ENCODE measurements at regions not wholly inside any gene's neighbourhood (a gene's known extent, or its start where the extent isn't known, plus 50 kb on each side); places are given as distances from the start of the nearest gene placed in this dataset.

GRCh38 chr19:46911456-46911855 is 50.7 kb downstream of the ARHGAP35 start:
- Mint-ChIP-seq H3K27me3 (ENCODE audit: low read depth) (no peaks in the 10 kb centered on the region), H3K4me1 (ENCODE audit: low read depth) (peaks cover 19% of the 10 kb centered on the region), H3K36me3 (ENCODE audit: low read depth) (peaks cover 3% of the 10 kb centered on the region), H3K9me3 (no peaks in the 10 kb centered on the region), H3K4me3 (no peak overlapping the region), H3K27ac (no peak overlapping the region)

DNA sequence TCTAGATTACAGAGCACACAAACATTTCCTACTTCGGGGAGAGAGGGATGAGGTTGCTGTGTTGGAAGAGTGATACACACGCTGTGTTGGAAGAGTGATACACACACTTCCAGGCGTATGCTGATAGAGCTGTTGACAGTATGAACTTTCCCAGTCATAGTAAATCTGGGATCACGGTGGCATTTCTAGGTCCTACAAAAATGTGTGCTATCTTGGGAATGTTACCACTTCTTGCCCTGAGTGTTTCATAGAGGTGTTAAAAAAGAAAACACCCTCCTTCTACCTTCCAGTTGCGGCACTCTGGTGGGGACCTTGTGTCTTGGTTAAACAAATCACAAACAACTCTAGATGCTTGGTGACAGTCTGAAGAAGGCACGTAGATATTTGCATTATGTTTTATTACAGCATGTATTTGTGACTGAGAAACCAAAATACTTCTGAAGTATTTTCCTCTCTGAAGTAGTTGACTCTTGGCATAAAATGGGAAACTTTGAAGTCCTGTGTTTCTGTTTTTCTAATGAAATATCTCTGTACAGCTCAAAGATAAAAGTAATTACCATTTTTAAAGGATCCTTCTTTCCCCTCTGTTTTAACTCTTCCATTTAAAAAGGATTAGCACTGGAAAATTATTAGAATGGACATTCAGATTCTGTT is 52.5 kb downstream of the ARHGAP35 start:
- H3K4me1 Mint-ChIP-seq (ENCODE audit: low read depth), result peaks cover 26% of the 10 kb centered on the region
- no peaks in the 10 kb centered on the region for H3K9me3 Mint-ChIP-seq
- no peak overlapping the region for H3K27ac Mint-ChIP-seq
- no peak overlapping the region for H3K4me3 Mint-ChIP-seq
- H3K36me3 Mint-ChIP-seq (ENCODE audit: low read depth), result peaks cover 3% of the 10 kb centered on the region
- no peaks in the 10 kb centered on the region for H3K27me3 Mint-ChIP-seq (ENCODE audit: low read depth)

DNA sequence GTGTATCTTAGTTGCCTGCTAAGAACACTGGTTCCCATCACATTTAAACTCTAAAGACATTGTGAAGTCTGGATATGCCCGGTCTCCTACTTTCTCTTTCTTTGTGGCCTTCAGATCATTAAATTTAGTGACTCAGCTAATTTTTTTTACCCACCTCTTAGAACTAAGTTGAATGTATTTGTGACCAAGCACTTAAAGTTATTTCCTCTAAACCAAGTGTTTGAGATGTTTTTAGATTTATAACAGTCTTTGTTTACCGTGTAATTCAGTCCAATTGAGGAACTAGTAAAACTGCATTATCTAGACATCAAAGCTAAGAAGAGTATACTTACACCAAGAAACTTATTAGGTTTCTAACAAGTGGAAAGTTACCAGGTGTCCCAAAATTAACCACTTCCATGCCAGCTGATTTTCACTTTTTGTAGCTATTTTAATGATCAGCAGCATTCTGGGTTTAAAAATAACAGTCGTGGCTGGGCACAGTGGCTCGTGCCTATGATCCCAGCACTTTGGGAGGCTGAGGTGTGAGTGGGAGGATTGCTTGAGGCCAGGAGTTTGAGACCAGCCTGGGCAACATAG is 53.1 kb downstream of the ARHGAP35 start:
- Mint-ChIP-seq H3K4me3 (no peak overlapping the region), H3K27me3 (ENCODE audit: low read depth) (no peaks in the 10 kb centered on the region), H3K27ac (no peak overlapping the region), H3K4me1 (ENCODE audit: low read depth) (peaks cover 31% of the 10 kb centered on the region), H3K9me3 (no peaks in the 10 kb centered on the region), H3K36me3 (ENCODE audit: low read depth) (peaks cover 8% of the 10 kb centered on the region)

DNA sequence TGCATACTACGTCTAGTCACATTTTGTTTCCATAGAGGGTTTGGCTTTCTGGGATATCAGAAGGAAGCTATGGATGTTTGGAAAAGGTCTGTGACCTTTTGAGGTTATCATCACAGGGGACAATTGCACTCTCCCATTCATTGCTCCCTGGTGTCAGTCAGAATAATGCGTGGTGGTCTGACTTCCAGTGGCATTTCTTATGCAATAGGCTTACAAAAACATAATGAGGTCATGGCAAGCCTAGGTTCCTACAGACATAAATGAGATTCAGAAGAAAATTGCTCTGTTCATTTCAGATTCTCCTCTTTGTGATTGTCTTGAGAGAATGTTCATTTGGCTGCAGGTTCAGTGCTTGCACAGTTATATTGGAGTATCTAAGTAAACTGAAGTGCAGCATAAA is 54.6 kb downstream of the ARHGAP35 start:
- H3K9me3 Mint-ChIP-seq, result no peaks in the 10 kb centered on the region
- H3K4me1 Mint-ChIP-seq (ENCODE audit: low read depth), result peaks cover 37% of the 10 kb centered on the region
- H3K27me3 Mint-ChIP-seq (ENCODE audit: low read depth), result no peaks in the 10 kb centered on the region

DNA sequence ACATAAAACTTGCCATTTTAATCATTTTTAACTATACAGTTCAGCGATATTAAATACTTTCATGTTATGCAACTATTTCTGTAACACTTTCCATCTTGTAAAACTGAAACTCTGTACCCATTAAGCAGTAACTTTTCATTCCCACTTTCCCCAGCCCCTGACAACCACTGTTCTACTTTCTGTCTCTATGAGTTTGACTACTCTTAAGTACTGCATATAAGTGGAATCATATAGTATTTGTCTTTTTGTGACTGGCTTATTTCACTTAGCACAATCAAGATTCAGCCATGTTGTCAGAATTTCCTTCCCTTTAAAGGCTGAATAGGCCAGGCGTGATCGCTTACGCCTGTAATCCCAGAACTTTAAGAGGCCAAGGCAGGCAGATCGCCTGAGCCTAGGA is 56.2 kb downstream of the ARHGAP35 start:
- H3K27me3 Mint-ChIP-seq (ENCODE audit: low read depth), result no peaks in the 10 kb centered on the region
- no peaks in the 10 kb centered on the region for H3K9me3 Mint-ChIP-seq
- no peak overlapping the region for H3K27ac Mint-ChIP-seq
- peaks cover 35% of the 10 kb centered on the region for H3K4me1 Mint-ChIP-seq (ENCODE audit: low read depth)
- H3K4me3 Mint-ChIP-seq, result no peak overlapping the region
- H3K36me3 Mint-ChIP-seq (ENCODE audit: low read depth), result peaks cover 28% of the 10 kb centered on the region

More for the DNA sequence above, 54.6 kb downstream of the ARHGAP35 start:
- no peak overlapping the region for H3K27ac Mint-ChIP-seq
- peaks cover 17% of the 10 kb centered on the region for H3K36me3 Mint-ChIP-seq (ENCODE audit: low read depth)
- no peak overlapping the region for H3K4me3 Mint-ChIP-seq

- no peaks in the 10 kb centered on the region for H3K9me3 Mint-ChIP-seq
- no peaks in the 10 kb centered on the region for H3K27me3 Mint-ChIP-seq (ENCODE audit: low read depth)
- peaks cover 31% of the 10 kb centered on the region for H3K4me1 Mint-ChIP-seq (ENCODE audit: low read depth)
- H3K27ac Mint-ChIP-seq, result no peak overlapping the region
- H3K4me3 Mint-ChIP-seq, result no peak overlapping the region
- peaks cover 35% of the 10 kb centered on the region for H3K36me3 Mint-ChIP-seq (ENCODE audit: low read depth)
These were observed 58.5 kb downstream of the ARHGAP35 start for GRCh38 chr19:46919324-46919723.

DNA sequence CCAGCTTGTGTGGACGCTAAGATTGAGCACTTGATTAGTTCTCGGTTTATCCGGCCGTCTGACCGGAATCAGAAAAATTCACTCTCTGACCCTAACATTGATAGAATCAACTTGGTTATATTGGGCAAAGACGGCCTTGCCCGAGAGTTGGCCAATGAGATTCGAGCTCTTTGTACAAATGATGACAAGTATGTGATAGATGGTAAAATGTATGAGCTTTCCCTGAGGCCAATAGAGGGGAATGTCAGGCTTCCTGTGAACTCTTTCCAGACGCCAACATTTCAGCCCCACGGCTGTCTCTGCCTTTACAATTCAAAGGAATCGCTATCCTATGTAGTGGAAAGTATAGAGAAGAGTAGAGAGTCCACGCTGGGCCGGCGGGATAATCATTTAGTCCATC is 59.6 kb downstream of the ARHGAP35 start:
- peaks cover 37% of the 10 kb centered on the region for H3K4me1 Mint-ChIP-seq (ENCODE audit: low read depth)
- H3K27ac Mint-ChIP-seq, result no peak overlapping the region
- no peaks in the 10 kb centered on the region for H3K27me3 Mint-ChIP-seq (ENCODE audit: low read depth)
- H3K9me3 Mint-ChIP-seq, result no peaks in the 10 kb centered on the region
- peaks cover 42% of the 10 kb centered on the region for H3K36me3 Mint-ChIP-seq (ENCODE audit: low read depth)
- no peak overlapping the region for H3K4me3 Mint-ChIP-seq

DNA sequence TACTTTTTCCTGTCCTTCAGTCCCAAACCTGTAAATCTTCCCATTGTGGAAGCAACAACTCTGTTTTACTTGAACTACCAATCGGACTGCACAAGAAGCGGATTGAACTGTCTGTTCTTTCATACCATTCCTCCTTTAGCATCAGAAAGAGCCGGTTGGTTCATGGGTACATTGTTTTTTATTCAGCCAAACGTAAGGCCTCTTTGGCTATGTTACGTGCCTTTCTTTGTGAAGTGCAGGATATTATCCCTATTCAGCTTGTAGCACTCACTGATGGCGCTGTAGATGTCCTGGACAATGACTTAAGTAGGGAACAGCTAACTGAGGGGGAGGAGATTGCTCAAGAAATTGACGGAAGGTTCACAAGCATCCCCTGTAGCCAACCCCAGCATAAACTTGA is 60.3 kb downstream of the ARHGAP35 start:
- Mint-ChIP-seq H3K4me3 (no peak overlapping the region), H3K9me3 (no peaks in the 10 kb centered on the region), H3K27me3 (ENCODE audit: low read depth) (no peaks in the 10 kb centered on the region), H3K36me3 (ENCODE audit: low read depth) (peaks cover 42% of the 10 kb centered on the region), H3K4me1 (ENCODE audit: low read depth) (peaks cover 36% of the 10 kb centered on the region), H3K27ac (no peak overlapping the region)

DNA sequence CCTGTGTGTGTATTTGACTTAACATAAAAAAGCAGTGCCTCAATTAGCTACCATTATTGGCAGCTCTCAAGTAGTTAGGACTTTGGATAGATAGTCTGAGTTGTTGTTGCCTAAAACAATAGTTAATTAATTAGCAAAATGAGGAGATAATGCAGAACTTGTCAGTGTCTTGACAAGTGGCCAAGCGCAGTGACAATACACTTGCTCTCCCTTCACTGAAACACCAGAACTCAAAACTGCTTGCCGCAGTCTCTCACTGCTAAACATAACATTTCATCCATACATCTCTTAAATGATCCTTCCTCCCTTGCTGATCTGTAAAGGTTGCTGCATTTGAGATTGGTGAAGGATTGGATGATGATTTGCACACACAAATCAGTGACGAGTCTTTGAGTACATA is 61.7 kb downstream of the ARHGAP35 start:
- H3K4me3 Mint-ChIP-seq, result no peak overlapping the region
- H3K27me3 Mint-ChIP-seq (ENCODE audit: low read depth), result no peaks in the 10 kb centered on the region
- H3K9me3 Mint-ChIP-seq, result no peaks in the 10 kb centered on the region
- H3K27ac Mint-ChIP-seq, result no peak overlapping the region
- peaks cover 46% of the 10 kb centered on the region for H3K4me1 Mint-ChIP-seq (ENCODE audit: low read depth)
- H3K36me3 Mint-ChIP-seq (ENCODE audit: low read depth), result peaks cover 42% of the 10 kb centered on the region

DNA sequence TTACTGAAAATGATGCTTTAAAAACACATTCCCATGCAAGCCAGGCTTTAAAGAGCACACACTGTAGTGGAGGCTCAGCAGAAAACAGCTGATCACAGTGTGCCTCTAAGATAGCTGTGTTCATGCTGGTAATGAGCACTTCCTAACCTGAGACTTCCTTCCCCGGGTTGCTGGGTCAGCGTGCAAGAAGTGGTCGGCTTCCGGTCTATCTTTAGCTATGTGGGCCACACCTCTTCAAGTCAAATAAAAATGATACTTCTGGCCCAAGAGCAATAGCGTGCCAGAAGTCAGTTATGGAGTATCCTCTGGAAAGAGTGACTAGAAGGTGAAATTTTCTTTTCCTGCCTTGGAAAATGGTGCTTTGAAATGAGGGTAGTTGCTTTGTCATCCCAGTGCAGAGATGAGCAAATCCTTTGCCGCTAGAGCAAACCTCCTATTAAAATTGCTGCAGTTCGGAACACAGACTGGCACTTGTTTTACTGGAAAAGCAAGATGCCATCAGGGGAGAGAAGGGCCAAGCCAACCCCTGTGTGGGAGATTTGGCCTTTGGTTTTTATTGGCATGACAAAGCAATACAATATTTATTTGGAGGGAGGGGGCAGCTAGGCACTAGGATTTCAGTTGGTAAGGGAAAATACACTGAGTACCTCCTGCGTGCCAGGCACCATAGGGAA is 64.2 kb downstream of the ARHGAP35 start:
- Mint-ChIP-seq H3K27me3 (ENCODE audit: low read depth) (no peaks in the 10 kb centered on the region), H3K27ac (peak overlapping the region; percentile 58), H3K9me3 (no peaks in the 10 kb centered on the region), H3K36me3 (ENCODE audit: low read depth) (peaks cover 27% of the 10 kb centered on the region), H3K4me3 (peak overlapping the region; percentile 38), H3K4me1 (ENCODE audit: low read depth) (peaks cover 36% of the 10 kb centered on the region)

DNA sequence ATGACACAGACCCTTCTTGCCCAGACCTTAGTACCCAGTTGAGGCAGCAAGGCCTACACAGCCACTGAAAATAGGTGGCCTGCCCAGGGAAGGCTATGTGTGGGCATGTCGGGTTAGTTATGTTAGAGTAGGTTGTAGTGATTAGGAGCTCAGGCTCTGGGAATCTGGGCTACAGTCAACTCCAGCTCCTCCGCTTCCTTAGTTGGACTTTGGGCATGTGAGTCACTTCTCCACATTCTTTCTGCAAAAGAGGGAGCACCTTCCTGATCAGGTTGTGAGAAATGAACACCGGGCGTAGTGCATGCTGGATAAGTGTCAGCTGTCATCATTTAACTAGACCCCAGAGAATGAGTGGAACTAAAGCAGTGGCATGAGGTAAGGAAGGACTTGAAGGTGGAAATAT is 64.8 kb downstream of the ARHGAP35 start:
- no peak overlapping the region for H3K4me3 Mint-ChIP-seq
- no peaks in the 10 kb centered on the region for H3K27me3 Mint-ChIP-seq (ENCODE audit: low read depth)
- peaks cover 36% of the 10 kb centered on the region for H3K4me1 Mint-ChIP-seq (ENCODE audit: low read depth)
- peaks cover 23% of the 10 kb centered on the region for H3K36me3 Mint-ChIP-seq (ENCODE audit: low read depth)
- no peaks in the 10 kb centered on the region for H3K9me3 Mint-ChIP-seq
- no peak overlapping the region for H3K27ac Mint-ChIP-seq

- Mint-ChIP-seq H3K27me3 (ENCODE audit: low read depth) (no peaks in the 10 kb centered on the region), H3K36me3 (ENCODE audit: low read depth) (peaks cover 15% of the 10 kb centered on the region), H3K9me3 (no peaks in the 10 kb centered on the region), H3K27ac (peak overlapping the region; percentile 31), H3K4me3 (no peak overlapping the region), H3K4me1 (ENCODE audit: low read depth) (peaks cover 36% of the 10 kb centered on the region)
These were observed 65.6 kb downstream of the ARHGAP35 start for GRCh38 chr19:46926170-46927071.

- H3K4me1 Mint-ChIP-seq (ENCODE audit: low read depth), result peaks cover 38% of the 10 kb centered on the region
These were observed 66.3 kb downstream of the ARHGAP35 start for GRCh38 chr19:46927106-46927505.

GRCh38 chr19:46927893-46928292 is 67.1 kb downstream of the ARHGAP35 start:
- no peaks in the 10 kb centered on the region for H3K9me3 Mint-ChIP-seq
- H3K36me3 Mint-ChIP-seq (ENCODE audit: low read depth), result peaks cover 7% of the 10 kb centered on the region
- no peaks in the 10 kb centered on the region for H3K27me3 Mint-ChIP-seq (ENCODE audit: low read depth)
- no peak overlapping the region for H3K4me3 Mint-ChIP-seq
- peaks cover 35% of the 10 kb centered on the region for H3K4me1 Mint-ChIP-seq (ENCODE audit: low read depth)
- H3K27ac Mint-ChIP-seq, result no peak overlapping the region

More at GRCh38 chr19:46927106-46927505, 66.3 kb downstream of the ARHGAP35 start:
- Mint-ChIP-seq H3K4me3 (no peak overlapping the region), H3K36me3 (ENCODE audit: low read depth) (peaks cover 13% of the 10 kb centered on the region), H3K27ac (no peak overlapping the region), H3K9me3 (no peaks in the 10 kb centered on the region), H3K27me3 (ENCODE audit: low read depth) (no peaks in the 10 kb centered on the region)
